Mononuclear cell (primary cell): ENCODE measurements at regions not wholly inside any gene's neighbourhood (a gene's known extent, or its start where the extent isn't known, plus 50 kb on each side); places are given as distances from the start of the nearest gene placed in this dataset.
"Not testable (repeated sequence)": the region's sequence is repeated elsewhere in the genome, so short reads cannot be mapped to it uniquely, and the experiment has no call there.

Experiments
- H3K27me3 ChIP-seq: 2 replicates; pipeline ENCODE4 v1.6.0; 2011; ENCODE audit warnings: low read length, control low read depth; ENCODE audit not compliant: insufficient read depth
- H3K4me1 ChIP-seq: 2 replicates; pipeline ENCODE4 v1.5.1; 2011; ENCODE audit warnings: mild to moderate bottlenecking, low read length, control low read depth; ENCODE audit not compliant: insufficient read depth
- H3K4me3 ChIP-seq: 2 replicates; pipeline ENCODE4 v1.5.1; 2011; ENCODE audit warnings: mild to moderate bottlenecking, low read length, moderate library complexity
- H3K9me3 ChIP-seq: 2 replicates; pipeline ENCODE4 v1.5.1; 2011; ENCODE audit warnings: low read depth, mild to moderate bottlenecking, control low read depth, low read length

- H3K27me3 ChIP-seq = no peaks in the 10 kb centered on the region
- H3K9me3 ChIP-seq = no peaks in the 10 kb centered on the region
- no peak overlapping the region for H3K4me3 ChIP-seq
- no peaks in the 10 kb centered on the region for H3K4me1 ChIP-seq
These were observed 131.6 kb downstream of the SKIDA1 start for GRCh38 chr10:21393931-21394330.

- H3K9me3 ChIP-seq = no peaks in the 10 kb centered on the region
- H3K4me1 ChIP-seq = no peaks in the 10 kb centered on the region
- H3K27me3 ChIP-seq = no peaks in the 10 kb centered on the region
- no peak overlapping the region for H3K4me3 ChIP-seq
These were observed 136.9 kb downstream of the SKIDA1 start for GRCh38 chr10:21388589-21388988.

GRCh38 chr10:21387868-21388267 is 137.6 kb downstream of the SKIDA1 start:
- H3K4me1 ChIP-seq = no peaks in the 10 kb centered on the region
- H3K27me3 ChIP-seq = no peaks in the 10 kb centered on the region
- no peaks in the 10 kb centered on the region for H3K9me3 ChIP-seq
- no peak overlapping the region for H3K4me3 ChIP-seq

GRCh38 chr10:21385996-21386585 is 139.4 kb downstream of the SKIDA1 start:
- H3K27me3 ChIP-seq = no peaks in the 10 kb centered on the region
- no peak overlapping the region for H3K4me3 ChIP-seq
- H3K9me3 ChIP-seq = no peaks in the 10 kb centered on the region
- no peaks in the 10 kb centered on the region for H3K4me1 ChIP-seq

- H3K27me3 ChIP-seq = no peaks in the 10 kb centered on the region
- no peaks in the 10 kb centered on the region for H3K4me1 ChIP-seq
- no peak overlapping the region for H3K4me3 ChIP-seq
- no peaks in the 10 kb centered on the region for H3K9me3 ChIP-seq
These were observed 139.9 kb downstream of the SKIDA1 start for GRCh38 chr10:21385536-21385935.

- Histone ChIP-seq H3K9me3 (no peaks in the 10 kb centered on the region), H3K4me1 (no peaks in the 10 kb centered on the region), H3K27me3 (no peaks in the 10 kb centered on the region), H3K4me3 (no peak overlapping the region)
These were observed 146.3 kb downstream of the SKIDA1 start for GRCh38 chr10:21379143-21379542.

- H3K4me1 ChIP-seq, H3K4me3 ChIP-seq, H3K27me3 ChIP-seq, H3K9me3 ChIP-seq: not testable (repeated sequence)
These were observed 150.2 kb downstream of the SKIDA1 start for GRCh38 chr10:21375274-21375673.

GRCh38 chr10:21373881-21374280 is 151.6 kb downstream of the SKIDA1 start:
- not testable (repeated sequence) for H3K27me3 ChIP-seq, H3K9me3 ChIP-seq, H3K4me3 ChIP-seq, H3K4me1 ChIP-seq

GRCh38 chr10:21372651-21373410 is 152.7 kb downstream of the SKIDA1 start:
- H3K9me3 ChIP-seq = no peaks in the 10 kb centered on the region
- no peaks in the 10 kb centered on the region for H3K27me3 ChIP-seq
- H3K4me1 ChIP-seq = peaks cover 4% of the 10 kb centered on the region
- H3K4me3 ChIP-seq = no peak overlapping the region

GRCh38 chr10:21369697-21370096 is 155.8 kb downstream of the SKIDA1 start:
- H3K27me3 ChIP-seq = no peaks in the 10 kb centered on the region
- no peak overlapping the region for H3K4me3 ChIP-seq
- peaks cover 4% of the 10 kb centered on the region for H3K4me1 ChIP-seq
- H3K9me3 ChIP-seq = no peaks in the 10 kb centered on the region

- Histone ChIP-seq H3K4me3 (no peak overlapping the region), H3K9me3 (no peaks in the 10 kb centered on the region), H3K27me3 (no peaks in the 10 kb centered on the region), H3K4me1 (peaks cover 4% of the 10 kb centered on the region)
These were observed 156.6 kb downstream of the SKIDA1 start for GRCh38 chr10:21368728-21369425.

- peaks cover 2% of the 10 kb centered on the region for H3K4me1 ChIP-seq
- no peak overlapping the region for H3K4me3 ChIP-seq
- no peaks in the 10 kb centered on the region for H3K9me3 ChIP-seq
These were observed 157.4 kb downstream of the SKIDA1 start for GRCh38 chr10:21368022-21368582.

GRCh38 chr10:21366108-21366507 is 159.4 kb downstream of the SKIDA1 start:
- not testable (repeated sequence) for H3K4me3 ChIP-seq, H3K27me3 ChIP-seq, H3K4me1 ChIP-seq, H3K9me3 ChIP-seq

More at GRCh38 chr10:21368022-21368582, 157.4 kb downstream of the SKIDA1 start:
- H3K27me3 ChIP-seq = no peaks in the 10 kb centered on the region

- Histone ChIP-seq H3K9me3 (no peaks in the 10 kb centered on the region), H3K27me3 (no peaks in the 10 kb centered on the region), H3K4me1 (no peaks in the 10 kb centered on the region), H3K4me3 (no peak overlapping the region)
These were observed 161.0 kb downstream of the SKIDA1 start for GRCh38 chr10:21364196-21365114.
